ENCODE measurements at regions not wholly inside any gene's neighbourhood (a gene's known extent, or its start where the extent isn't known, plus 50 kb on each side); places are given as distances from the start of the nearest gene placed in this dataset.
"Not testable (repeated sequence)": the region's sequence is repeated elsewhere in the genome, so short reads cannot be mapped to it uniquely, and the experiment has no call there.

DNA sequence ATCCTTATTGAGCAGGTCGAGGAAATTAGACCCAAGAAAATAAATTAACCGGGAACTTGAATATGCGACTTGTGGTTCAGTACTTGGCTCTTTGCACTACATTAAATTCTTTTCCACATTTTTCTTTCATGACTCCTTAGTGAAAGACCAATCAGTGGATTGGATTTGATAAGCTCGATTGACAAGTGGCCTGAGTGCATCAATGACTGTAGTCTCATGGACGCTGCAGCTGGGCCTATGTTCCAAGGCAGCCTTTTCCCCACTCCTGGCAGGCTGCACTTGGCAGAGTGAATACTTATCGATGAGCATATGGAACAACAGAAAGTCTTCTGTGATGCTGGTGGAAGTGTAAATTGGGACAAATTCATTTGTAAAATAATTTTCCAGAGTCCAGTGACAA is 210.8 kb upstream of the EXOC2 start:
- DNase-seq (ENCODE audit: low read depth in 3 of 3) = no peak

DNA sequence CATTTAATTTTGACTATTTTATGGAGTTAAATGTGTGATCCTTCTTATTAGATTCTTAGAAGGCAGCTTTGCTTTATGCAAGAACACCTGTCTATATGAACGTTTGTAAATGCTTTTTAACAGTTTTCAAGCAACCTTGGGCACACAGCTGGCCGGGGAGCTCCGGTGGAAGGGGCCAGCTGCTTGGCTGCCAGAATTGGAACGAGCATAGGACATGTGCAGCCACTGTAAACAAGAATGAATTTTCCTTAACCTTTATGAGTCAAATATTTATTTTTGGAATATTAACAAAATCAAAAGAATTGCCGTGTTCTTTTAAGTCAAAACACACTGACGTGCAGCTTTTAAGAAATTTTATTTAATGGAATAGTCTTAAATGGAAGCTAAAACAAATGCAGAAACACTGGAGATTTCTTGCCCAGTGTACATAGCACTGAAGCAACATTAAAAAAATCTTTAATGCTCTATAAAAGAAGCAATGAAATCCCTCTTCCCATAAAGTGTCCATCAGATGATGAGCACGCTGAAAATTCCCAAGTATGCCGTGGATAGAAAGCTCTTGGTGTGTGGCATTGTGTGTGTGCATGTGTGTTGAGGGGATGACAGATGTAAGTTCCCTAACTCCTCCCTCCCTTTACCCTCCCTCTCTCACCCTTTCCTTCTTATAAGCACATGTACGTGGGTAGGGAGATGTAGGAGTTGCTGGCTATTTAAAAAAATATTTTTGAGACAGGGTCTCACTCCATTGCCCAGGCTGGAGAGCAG is 208.9 kb upstream of the EXOC2 start:
- DNase-seq (ENCODE audit: low read depth in 3 of 3) = no peak

DNA sequence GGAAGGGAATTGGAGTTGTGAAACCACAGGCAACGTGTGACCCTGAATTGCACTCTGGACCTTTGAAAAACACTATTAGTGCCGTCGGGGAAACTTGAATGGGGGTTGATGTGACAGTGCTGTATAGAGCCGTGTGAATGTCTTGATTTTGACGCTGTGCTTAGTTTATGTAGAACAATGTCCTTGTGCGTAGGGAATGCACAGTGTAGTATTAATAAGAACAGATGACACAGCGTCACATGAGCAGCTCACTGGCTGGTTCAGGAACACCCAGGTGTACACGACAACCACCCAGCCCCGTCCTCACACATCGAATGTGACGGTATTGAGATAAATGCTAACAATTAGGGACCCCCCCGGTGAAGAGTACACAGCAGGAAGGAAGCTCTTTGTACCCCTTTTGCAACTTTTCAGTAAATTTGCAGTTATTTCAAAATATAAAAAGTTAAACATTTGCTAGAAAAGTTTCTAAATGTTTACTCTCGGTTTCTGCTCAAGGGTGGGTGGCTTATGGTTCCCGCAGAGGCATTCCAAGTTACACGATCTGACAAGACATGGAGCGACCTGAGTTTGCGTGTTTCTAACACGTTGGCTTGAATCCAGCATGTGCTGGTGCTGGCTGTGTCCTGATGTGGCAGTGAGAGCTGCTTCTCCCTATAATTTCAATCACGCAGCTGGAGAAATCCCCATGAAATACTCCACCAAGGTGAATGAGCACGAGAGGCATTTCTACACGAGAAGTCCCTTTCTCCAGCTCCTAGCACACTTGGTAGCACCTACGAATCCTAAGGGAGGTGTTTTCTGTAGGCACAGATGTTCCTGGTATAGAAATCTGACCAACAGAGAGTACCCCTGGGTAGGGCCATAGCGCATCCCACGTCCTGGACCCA is 208.0 kb upstream of the EXOC2 start:
- DNase-seq (ENCODE audit: low read depth in 3 of 3) = no peak

DNA sequence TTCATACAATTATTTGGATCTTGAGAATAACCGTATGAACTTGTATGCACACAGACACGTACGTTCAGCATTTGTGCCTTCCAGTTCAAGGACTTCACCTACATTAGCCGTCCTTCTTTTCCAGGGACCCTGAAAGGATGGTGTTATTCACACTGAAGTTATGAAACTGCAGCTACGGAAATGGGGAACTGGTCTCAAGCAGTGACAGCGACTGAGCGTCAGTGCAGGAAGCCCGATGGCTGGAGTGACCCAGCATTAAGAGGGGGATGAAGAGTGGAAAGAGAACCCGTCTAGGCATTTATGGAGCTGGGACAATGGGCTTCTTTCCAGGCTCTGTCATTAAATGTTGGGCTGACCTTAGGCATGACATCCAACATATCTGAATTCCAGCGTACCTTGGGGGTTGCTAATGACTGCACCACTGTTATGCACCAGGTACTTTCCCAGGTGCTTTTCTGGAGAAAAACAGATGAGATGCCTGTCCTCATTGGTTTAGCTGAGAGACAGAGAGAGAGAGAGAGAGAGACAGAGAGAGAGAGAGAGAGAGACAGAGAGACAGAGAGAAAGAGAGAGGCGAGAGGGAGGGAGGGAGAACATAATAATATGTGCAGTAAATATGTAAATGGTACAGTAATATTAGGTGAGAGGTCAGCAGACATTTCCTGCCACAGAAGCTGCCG is 204.7 kb upstream of the EXOC2 start:
- DNase-seq (ENCODE audit: low read depth in 3 of 3) = no peak

DNA sequence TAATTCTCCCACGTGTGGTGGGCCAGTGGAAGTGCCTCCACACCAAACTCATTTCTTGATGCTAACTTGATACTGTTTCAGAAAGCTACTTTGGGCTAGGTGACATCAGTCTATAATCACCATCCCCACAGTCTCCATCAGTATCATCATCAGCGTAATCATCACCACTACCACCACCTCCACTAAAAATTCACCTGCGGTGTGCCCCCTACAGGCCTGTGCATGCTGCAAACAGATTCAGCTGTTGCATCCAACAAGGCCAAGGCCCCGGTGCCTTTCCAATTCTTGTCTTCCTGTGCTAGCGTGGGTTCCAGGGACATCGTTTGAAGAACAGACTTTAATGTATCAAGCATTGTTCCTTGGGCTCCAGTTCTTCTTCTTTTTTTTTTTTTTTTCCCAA is 201.3 kb upstream of the EXOC2 start:
- peak in 1 of 3 donors; percentile 5 for DNase-seq (ENCODE audit: low read depth in 3 of 3)

DNA sequence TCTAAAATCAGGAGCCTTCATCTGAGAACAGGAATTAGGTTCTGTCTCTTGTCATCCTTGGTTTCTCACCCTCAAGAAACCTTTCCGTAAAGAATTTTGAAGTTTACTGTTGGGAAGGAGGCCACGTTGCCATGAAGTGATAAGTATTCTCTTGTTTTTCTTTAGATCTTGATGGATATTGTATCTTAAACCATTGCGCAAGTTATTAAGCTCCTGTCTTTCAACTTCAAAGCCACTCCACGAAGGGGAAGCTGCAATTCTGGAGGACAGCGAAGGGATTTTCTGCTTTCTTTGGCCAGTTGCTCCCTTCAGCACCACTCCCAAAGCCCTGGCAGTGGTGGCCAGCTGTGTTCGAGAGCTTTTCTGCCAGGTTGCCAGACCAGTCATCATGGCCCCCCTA is 198.1 kb upstream of the EXOC2 start:
- no peak for DNase-seq (ENCODE audit: low read depth in 3 of 3)

DNA sequence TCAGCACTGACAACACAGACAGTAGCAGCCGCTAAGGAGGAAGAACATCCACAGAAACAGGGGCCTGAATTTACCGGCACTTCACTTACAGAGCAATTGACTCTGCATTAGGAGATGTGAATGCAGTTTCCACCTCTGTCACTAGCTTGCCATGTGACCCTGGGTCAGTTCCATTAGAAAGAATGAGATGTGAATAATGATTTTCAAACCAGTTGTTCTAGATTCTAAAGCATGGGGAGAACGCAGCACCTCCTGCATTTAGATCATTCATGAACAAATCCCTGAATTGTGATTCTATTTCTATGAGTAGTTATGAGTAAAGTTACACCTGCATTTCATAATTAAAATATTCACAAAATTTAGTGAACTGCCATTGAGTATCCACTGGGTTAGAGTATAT is 197.3 kb upstream of the EXOC2 start:
- no peak for DNase-seq (ENCODE audit: low read depth in 3 of 3)

DNA sequence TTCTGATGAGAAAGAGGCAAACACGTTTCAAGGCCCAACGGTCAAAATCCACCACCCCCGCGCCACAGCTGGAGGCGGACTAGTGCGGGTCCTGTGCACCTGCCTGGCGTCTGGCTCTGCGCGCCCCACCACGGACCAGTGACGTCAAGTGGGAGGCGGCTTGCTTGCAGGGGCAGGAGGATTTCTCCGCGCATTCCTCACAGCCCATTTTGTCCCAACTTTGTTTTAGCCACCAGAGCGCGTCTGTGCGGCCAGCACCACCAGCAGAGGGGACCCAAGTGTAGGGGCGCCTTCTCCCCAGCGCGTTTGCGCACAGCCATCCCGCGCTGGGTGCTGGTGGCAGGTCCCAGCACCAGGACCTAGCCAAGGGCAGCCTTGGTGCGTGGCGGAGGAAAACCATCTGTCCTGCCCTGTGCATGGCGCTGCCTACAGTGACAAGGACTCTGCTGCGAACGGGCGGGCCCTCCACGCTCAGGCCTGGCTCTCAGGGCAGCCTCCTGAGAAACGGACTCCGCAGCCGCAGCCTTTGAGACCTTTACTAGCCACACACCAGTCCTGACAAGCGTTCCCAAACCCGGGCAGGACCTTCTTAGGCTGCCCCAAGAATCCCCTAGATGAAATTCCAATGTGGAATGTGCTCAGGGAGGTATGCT is 194.8 kb upstream of the EXOC2 start:
- DNase-seq (ENCODE audit: low read depth in 3 of 3) = no peak

DNA sequence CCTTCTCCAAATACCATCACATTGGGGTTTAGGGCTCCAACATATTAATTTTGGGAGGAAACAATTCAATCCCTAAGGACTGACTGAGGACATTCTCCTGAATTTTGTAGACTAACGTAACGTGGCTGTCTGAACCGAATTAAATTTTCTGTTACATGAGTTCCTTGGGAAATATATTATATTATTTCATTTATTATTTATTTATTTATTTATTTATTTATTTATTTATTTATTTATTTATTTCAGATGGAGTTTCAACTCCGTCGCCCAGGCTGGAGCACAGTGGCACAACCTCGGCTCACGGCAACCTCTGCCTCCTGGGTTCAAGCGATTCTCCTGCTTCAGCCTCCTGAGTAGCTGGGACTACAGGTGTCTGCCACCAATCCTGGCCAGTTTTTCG is 193.2 kb upstream of the EXOC2 start:
- DNase-seq (ENCODE audit: low read depth in 3 of 3) = not testable (repeated sequence)

DNA sequence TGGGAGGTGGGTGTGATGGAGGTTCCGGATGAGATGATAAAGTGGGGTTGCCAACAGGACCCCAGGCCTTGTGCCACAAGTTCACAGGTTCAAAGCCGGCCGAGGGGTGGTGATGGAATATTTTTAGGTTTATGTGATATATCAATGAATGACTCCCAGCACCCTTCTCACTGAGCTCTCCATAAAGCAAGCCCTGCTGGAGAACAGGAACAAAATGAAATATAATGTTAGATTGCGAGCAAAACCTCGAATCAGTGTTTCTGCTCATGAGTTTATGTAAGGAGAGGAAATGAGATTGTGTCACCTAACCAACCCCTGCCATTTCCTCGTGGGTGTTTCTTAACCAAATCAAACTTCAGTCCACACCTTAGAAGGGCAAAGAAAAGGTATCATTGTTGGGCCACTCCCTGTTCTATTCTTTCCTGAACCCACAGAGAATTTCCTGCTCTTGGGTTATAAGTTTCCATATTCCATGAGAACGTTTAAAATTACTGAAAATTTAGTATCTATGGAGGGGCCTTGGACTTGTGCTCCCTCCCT is 192.2 kb upstream of the EXOC2 start:
- no peak for DNase-seq (ENCODE audit: low read depth in 3 of 3)

DNA sequence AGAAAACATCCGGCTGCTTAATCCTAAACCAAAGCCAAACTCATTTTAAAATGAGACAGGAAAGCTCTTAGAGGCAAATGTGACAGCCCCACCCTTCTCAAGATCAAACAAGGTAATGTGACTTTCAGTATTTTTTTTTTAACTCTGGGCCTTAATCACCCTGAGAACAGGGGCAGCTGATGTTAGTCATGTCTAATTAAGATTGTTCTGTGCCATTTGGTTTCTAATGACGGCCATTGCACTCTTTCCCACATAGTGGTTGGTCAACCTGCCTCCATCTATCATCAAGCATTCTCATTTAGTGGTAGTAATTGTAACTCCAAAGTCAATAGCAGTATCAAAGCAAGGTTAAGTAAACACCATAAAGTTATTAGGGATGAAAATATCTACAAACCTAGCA is 191.6 kb upstream of the EXOC2 start:
- DNase-seq (ENCODE audit: low read depth in 3 of 3) = no peak

DNA sequence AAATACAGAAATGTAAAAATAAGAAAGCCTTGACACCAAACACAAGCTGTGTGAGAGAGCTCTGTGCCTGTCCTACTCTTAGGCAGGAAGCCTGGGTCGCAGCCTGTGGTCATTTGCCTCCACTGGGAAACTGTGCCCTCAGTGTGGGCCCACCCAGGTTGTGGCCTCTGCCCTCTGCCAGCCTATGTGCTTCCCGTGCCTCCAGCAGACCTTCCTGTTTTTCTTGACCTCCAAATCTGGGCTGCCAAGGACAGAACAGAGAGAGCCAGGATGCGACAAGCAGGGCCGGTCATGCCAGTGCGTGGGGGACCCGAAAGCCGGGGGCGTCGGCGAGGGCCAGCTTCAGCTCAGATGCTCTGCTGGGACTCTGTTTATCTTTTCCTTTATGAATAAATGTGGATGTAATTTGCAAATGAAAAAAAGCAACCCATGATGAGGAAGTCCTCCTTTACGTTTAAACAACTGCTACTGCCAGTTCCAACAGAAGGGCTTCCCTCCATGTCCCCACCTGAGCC is 189.2 kb upstream of the EXOC2 start:
- DNase-seq (ENCODE audit: low read depth in 3 of 3) = no peak

DNA sequence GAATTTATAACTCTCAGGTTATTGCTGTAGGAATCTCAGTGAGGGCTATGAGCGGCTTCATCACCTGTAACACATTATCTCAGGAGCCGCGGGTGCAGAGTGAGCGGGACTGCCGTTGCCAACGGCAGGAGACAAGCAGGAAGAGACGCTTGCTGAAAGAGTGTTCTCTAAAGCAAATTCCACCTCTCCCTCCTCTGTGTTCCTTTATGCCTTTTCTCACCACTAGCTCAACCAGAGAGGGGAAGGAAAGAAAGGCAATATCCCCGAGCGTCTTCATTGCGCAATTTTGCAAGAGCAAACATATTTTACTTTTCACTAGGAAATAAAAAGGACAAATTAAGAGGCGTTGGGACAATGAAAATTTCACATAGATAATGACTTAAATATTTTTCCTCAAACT is 185.2 kb upstream of the EXOC2 start:
- no peak for DNase-seq (ENCODE audit: low read depth in 3 of 3)

DNA sequence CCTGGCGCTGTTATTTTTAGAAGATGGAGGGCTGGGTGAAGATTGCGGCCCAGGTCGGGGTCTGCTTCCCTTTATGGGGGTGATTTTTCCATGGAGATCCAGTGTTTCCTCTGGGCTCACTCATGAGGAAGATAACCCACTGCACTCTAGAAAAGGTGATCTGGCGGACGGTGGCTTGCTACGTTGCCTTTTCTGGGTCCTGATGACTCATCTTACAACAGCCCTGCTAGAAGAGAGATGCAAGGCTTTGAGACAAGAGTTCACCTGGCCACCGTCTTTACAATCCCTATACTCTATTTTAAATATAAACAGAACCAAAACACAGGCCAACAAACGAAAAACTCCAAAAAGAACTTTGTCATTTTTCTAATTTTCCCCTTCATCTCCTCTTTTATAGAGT is 182.1 kb upstream of the EXOC2 start:
- DNase-seq (ENCODE audit: low read depth in 3 of 3) = no peak

DNA sequence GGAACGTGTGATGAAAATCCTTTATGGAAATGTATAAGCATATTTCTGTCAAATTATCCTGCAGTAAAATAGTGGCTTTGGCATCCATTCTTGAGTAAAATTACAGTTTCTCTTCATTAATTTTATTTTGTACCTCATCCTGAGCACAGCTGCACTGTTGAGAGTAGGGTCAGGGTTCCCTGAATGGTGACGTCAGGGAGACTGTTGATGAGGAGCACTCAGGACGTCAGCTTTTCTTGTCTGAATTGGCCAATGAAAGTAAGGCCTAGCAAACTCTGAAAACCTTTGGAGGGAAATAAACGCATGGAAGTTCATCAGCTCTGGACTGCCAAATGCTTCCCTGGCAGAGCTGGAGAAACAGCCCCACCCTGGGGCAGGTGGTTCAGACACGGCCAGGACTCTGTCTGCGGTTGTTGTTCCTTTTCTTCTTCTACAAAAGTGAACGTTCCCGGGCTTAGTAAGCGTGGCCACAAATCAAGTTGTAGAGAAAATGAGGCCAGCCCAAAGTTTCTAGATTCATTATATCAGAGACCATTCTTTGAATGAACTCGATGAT is 179.7 kb upstream of the EXOC2 start:
- DNase-seq (ENCODE audit: low read depth in 3 of 3) = no peak

DNA sequence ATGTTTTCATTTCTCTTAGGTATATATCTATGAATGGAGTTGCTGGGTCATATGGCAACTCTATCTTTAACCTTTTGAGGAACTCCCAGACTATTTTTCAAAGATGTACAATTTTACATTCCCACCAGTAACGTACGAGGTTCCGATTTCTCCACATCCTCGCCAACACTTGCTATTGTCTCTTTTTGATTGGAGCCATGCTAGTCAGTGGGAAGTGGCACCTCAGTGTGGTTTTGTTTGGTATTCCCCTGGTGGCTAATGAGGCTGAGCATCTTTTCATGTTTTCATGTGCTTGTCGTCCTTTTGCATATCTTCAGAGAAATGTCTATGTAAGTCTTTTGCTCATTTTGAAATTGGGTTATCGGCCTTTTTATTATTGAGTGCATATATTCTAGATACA is 178.6 kb upstream of the EXOC2 start:
- no peak for DNase-seq (ENCODE audit: low read depth in 3 of 3)

DNA sequence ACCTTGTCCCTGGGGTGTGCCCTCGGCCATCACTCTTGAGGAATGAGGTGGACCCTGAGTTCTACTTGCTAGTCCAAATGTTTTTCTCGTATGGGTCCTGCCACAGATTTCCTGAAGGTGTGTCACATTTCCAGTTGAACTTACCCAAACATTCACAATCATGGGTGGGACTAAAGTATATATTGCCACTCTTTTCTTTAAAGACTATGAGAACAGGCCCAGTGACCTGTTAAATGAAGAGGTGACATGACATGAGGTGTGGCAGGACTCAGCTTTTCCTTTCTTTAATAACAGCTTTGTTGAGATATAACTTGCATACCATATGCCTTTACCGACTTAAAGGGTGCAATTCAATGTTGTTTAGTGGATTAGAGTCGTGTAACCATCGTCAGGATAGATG is 177.2 kb upstream of the EXOC2 start:
- no peak for DNase-seq (ENCODE audit: low read depth in 3 of 3)

DNA sequence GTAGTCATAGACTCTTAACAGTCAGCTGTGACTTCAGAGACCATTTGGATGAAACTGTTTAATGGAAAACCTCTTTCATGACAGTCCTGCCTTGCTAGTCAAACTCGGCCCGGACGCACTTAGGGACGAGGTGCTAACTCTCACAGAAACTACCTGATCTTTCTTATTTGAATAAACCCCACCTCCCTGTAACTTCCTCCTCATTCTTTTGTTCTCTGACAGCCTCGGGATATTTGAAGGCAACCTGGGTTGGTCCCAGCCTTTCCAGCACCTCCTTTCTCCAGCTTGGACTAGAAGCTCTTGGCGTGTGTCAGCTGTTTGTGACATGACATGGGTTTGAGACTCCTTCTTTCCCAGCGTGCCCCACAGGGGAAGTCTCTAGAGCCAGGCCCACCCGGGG is 175.3 kb upstream of the EXOC2 start:
- DNase-seq (ENCODE audit: low read depth in 3 of 3) = no peak

DNA sequence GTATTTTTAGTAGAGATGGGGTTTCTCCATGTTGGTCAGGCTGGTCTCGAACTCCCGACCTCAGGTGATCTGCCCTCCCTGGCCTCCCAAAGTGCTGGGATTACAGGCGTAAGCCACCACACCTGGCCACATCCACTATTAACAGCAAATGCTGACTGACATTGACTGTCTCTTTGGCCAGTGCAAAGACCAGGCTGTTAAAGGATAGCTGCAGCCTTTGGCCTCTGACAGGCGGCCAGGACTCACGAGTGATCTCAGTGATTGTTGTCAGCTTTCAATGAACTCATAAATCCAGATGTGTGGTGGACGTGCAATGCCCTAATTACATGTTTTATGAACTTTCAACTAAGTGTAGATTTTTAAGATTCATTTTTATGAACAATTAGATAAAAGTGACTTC is 174.4 kb upstream of the EXOC2 start:
- DNase-seq (ENCODE audit: low read depth in 3 of 3) = no peak

DNA sequence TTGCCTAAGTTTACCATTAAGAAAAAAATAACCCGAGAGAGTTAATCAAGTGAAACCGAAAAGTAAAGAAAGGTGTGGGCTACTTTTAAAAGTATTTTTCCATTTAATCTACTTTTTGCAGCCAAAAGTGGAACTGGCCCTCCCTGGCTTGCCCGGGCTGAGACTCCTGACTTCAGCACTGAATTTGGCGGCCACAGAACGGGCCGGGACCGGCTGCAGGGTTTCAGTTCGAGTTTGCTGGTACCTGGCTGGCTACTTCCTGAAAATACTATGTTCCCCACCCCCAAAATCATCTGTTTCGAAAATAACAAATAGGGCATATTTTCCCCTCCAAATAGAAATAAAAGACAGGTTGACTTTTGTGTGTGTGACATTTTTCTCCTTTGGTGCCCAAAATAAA is 173.4 kb upstream of the EXOC2 start:
- DNase-seq (ENCODE audit: low read depth in 3 of 3) = no peak

DNA sequence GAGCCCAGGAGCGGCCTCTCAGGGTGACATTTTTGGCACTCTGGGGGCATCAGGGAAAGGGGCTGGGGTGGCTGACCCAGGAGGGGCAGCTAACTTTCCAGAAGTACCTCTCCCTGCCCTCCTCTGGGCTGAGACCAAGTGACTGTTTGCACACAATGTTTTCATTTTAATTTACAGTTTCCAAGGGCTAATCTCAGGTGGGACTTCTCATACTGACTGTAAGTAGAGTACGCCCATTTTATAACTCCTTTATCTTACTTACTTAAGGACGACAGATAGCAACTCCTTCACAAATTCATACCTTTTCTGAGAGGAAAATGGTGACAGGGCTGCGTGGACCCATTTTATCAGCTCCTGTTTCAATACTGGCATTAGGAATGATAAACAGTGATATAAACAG is 172.9 kb upstream of the EXOC2 start:
- DNase-seq (ENCODE audit: low read depth in 3 of 3) = no peak

Data from stimulated activated CD4-positive, alpha-beta T cell treated with anti-CD3 and anti-CD28 coated beads, TNF-alpha, amount 100 ng/mL, for 48 hours (primary cell).